Ishikawa (cell line): ENCODE measurements at regions not wholly inside any gene's neighbourhood (a gene's known extent, or its start where the extent isn't known, plus 50 kb on each side); places are given as distances from the start of the nearest gene placed in this dataset.

Source experiments
- CEBPB ChIP-seq: IDR thresholded peaks from 2 replicates; pipeline ENCODE4 v1.6.1; 2012
- CREB1 ChIP-seq: IDR thresholded peaks from 2 replicates; pipeline ENCODE4 v1.6.1; 2012; ENCODE audit warnings: low read depth
- EGR1 ChIP-seq: IDR thresholded peaks from 2 replicates; pipeline ENCODE4 v1.6.1; 2012
- EP300 ChIP-seq: IDR thresholded peaks from 2 replicates; pipeline ENCODE4 v1.6.1; 2012; ENCODE audit warnings: borderline replicate concordance
- FOXM1 ChIP-seq: IDR thresholded peaks from 2 replicates; pipeline ENCODE4 v1.6.1; 2012; ENCODE audit warnings: low read depth, borderline replicate concordance
- NFIC ChIP-seq: IDR thresholded peaks from 2 replicates; pipeline ENCODE4 v1.6.1; 2012
- RAD21 ChIP-seq: IDR thresholded peaks from 2 replicates; pipeline ENCODE4 v1.6.1; 2012; ENCODE audit warnings: low read depth
- TAF1 ChIP-seq: IDR thresholded peaks from 2 replicates; pipeline ENCODE4 v1.6.1; 2012; ENCODE audit warnings: low read depth, mild to moderate bottlenecking
- TCF12 ChIP-seq: IDR thresholded peaks from 2 replicates; pipeline ENCODE4 v1.6.1; 2012; ENCODE audit warnings: low read depth
- TEAD4 ChIP-seq: IDR thresholded peaks from 2 replicates; pipeline ENCODE4 v1.6.1; 2012
- YY1 ChIP-seq: IDR thresholded peaks from 2 replicates; pipeline ENCODE4 v1.6.1; 2012; ENCODE audit warnings: low read depth
- ZBTB7A ChIP-seq: IDR thresholded peaks from 2 replicates; pipeline ENCODE4 v1.6.1; 2012; ENCODE audit warnings: low read depth
- TF ChIP-seq, protein P1 (sequence below): IDR thresholded peaks from 2 replicates; pipeline ENCODE4 v1.6.1; 2012
- TF ChIP-seq, protein P2 (sequence below): IDR thresholded peaks from 2 replicates; pipeline ENCODE4 v1.6.1; 2012; ENCODE audit warnings: low read depth, mild to moderate bottlenecking
- TF ChIP-seq, protein P3 (sequence below): IDR thresholded peaks from 2 replicates; pipeline ENCODE4 v1.6.1; 2012

DNA sequence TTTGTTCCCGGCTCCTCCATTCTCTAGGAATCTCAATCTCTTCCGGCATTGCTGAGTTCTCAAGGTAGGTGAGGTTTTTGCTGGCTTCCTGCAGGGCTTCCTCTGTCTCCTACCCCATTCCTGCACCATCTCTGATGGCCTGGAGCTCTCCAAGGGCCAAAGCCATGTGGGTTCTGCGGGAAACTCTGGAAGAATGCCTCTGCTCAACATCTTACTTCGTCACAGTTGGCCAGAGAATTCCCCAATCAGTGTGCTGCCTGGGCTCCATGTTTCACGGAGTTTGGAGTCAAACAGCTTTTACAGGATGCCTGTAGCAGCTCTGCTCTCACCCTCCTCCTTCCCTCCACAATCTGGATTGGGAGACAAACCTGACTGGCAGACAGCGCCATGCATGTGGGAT is 253.9 kb upstream of the HES1 start:
- TF ChIP-seq EP300 (no peak), NFIC (no peak), TCF12 (no peak), TAF1 (no peak), YY1 (no peak), ZBTB7A (no peak), CEBPB (no peak), CREB1 (no peak), TEAD4 (no peak)
- TF ChIP-seq, protein P1, sequence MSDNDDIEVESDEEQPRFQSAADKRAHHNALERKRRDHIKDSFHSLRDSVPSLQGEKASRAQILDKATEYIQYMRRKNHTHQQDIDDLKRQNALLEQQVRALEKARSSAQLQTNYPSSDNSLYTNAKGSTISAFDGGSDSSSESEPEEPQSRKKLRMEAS: no peak
- TF ChIP-seq, protein P2, sequence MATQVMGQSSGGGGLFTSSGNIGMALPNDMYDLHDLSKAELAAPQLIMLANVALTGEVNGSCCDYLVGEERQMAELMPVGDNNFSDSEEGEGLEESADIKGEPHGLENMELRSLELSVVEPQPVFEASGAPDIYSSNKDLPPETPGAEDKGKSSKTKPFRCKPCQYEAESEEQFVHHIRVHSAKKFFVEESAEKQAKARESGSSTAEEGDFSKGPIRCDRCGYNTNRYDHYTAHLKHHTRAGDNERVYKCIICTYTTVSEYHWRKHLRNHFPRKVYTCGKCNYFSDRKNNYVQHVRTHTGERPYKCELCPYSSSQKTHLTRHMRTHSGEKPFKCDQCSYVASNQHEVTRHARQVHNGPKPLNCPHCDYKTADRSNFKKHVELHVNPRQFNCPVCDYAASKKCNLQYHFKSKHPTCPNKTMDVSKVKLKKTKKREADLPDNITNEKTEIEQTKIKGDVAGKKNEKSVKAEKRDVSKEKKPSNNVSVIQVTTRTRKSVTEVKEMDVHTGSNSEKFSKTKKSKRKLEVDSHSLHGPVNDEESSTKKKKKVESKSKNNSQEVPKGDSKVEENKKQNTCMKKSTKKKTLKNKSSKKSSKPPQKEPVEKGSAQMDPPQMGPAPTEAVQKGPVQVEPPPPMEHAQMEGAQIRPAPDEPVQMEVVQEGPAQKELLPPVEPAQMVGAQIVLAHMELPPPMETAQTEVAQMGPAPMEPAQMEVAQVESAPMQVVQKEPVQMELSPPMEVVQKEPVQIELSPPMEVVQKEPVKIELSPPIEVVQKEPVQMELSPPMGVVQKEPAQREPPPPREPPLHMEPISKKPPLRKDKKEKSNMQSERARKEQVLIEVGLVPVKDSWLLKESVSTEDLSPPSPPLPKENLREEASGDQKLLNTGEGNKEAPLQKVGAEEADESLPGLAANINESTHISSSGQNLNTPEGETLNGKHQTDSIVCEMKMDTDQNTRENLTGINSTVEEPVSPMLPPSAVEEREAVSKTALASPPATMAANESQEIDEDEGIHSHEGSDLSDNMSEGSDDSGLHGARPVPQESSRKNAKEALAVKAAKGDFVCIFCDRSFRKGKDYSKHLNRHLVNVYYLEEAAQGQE: no peak
- TF ChIP-seq, protein P3, sequence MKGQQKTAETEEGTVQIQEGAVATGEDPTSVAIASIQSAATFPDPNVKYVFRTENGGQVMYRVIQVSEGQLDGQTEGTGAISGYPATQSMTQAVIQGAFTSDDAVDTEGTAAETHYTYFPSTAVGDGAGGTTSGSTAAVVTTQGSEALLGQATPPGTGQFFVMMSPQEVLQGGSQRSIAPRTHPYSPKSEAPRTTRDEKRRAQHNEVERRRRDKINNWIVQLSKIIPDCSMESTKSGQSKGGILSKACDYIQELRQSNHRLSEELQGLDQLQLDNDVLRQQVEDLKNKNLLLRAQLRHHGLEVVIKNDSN: no peak

DNA sequence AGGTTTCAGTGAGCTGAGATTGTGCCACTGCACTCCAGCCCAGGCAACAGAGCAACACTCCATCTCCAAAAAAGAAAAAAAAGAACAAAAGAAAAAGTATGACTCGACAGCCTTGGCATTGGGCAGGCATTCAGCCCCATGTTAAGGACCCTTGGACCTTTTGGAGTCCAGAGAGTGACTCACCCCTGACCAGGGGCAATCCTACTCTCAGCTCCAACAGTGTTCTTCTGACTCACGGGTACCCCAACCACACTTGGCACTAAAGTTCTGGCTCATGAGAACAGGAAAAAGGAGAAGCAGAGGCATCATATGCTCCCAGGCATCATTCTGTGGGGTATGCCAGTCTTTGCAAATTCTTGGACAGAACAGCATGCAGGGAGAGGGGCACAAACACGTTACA is 252.4 kb upstream of the HES1 start:
- TF ChIP-seq, protein P1: no peak
- 0 out of 2 replicates have a peak, but pooled peaks have one; percentile 51 for TF ChIP-seq NFIC

DNA sequence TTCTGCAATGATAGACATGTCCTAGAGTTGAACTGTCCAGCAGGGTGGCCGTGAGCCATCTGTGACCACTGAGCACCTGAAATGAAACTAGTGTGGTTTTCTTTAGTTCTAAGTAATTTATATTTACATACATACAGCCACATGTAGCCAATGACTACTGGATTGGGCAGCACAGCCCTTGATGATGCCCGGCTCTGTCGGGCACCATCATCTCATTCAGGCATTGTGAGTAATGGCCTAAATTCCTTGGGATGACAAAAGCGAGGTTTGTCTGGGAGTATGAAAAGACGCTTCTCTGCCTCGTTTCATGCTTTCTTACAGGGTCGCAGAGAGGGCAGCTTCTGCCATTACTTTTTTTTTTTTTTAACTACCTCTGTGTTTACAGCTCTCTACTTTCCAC is 251.9 kb upstream of the HES1 start:
- TF ChIP-seq, protein P2: 0 out of 2 replicates have a peak, but pooled peaks have one; percentile 19
- TF ChIP-seq CEBPB: no peak

DNA sequence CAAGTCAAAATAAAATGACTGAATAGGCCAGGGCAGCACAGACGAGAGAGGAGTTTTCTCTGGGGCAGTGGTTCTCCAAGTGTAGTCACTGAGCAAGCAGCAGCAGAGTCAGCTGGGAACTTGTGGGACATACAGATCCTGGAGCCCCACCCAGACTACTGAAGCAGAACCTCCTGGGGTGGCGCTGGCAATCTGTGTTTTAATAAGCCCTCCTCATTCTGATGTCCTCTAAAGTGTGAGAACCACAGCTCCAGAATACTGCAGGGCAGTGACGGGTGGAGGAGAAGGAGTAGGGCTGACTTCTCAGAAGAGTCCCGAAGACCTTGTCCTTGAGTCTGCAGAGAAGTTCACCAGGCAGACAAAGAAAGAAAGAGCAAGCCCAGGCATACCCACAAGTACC is 251.3 kb upstream of the HES1 start:
- TF ChIP-seq, protein P2: no peak
- TF ChIP-seq EGR1: no peak
- TF ChIP-seq CREB1: no peak
- peak; percentile 75 for TF ChIP-seq NFIC
- peak; percentile 67; the same call in 1 of the 2 replicates for TF ChIP-seq ZBTB7A
- TF ChIP-seq CEBPB: no peak
- TF ChIP-seq, protein P1: peak; percentile 59
- TF ChIP-seq EP300: peak; percentile 86
- peak; percentile 37; the same call in 1 of the 2 replicates for TF ChIP-seq YY1
- TF ChIP-seq RAD21: peak; percentile 44
- peak; percentile 89 for TF ChIP-seq TCF12
- TF ChIP-seq, protein P3: no peak
- TF ChIP-seq FOXM1: no peak; the same call in 1 of the 2 replicates
- peak; percentile 57 for TF ChIP-seq TEAD4
- TF ChIP-seq TAF1: peak; percentile 22; the same call in 1 of the 2 replicates

DNA sequence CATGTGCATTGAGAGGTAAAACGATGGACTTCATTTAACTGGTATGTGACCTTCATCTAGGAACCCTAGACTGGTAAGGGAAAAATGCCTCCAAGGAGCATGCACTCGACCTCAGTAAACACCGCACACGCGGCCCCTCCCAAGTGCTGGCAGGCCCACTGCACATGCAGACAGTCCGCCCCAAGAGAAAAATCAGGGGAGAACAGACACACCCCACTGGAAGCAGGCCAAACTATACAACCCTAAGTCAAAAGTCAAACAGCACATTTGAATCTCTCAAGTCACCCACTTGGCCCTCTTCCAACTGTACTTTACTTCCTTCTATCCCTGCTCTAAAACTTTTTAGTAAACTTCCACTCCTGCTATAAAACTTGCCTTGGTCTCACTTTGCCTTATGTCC is 250.1 kb upstream of the HES1 start:
- peak; percentile 11; the same call in 1 of the 2 replicates for TF ChIP-seq RAD21
- TF ChIP-seq TAF1: no peak
- TF ChIP-seq, protein P3: no peak
- peak; percentile 59; the same call in 1 of the 2 replicates for TF ChIP-seq TEAD4
- TF ChIP-seq CREB1: no peak
- TF ChIP-seq TCF12: peak; percentile 67
- peak; percentile 93 for TF ChIP-seq NFIC
- TF ChIP-seq EP300: peak; percentile 87; the same call in 1 of the 2 replicates
- TF ChIP-seq, protein P1: peak; percentile 83
- TF ChIP-seq EGR1: no peak
- peak; percentile 68; the same call in 1 of the 2 replicates for TF ChIP-seq FOXM1
- no peak for TF ChIP-seq ZBTB7A
- no peak for TF ChIP-seq YY1
